CD14-positive monocyte (primary cell): ENCODE measurements at regions not wholly inside any gene's neighbourhood (a gene's known extent, or its start where the extent isn't known, plus 50 kb on each side); places are given as distances from the start of the nearest gene placed in this dataset.

ENCODE experiments used
- DNase-seq, 3 donors: peaks; one replicate each; pipeline ENCODE4 v3.0.0-alpha.2; 2011 to 2022
- H2AFZ ChIP-seq: 2 replicates; pipeline ENCODE4 v1.6.0; 2012; ENCODE audit warnings: mild to moderate bottlenecking, low read depth, low read length, inconsistent platforms; ENCODE audit not compliant: insufficient read depth, poor library complexity, severe bottlenecking
- H3K27ac ChIP-seq, 2 donors: 1 replicate in 1 of 2; 2 replicates in 1 of 2; pipeline ENCODE4 v1.5.1; 2012 to 2013; ENCODE audit warnings: low read length in 2 of 2, control low read depth in 1 of 2, inconsistent platforms in 1 of 2, low read depth in 1 of 2, mild to moderate bottlenecking in 1 of 2
- H3K27me3 ChIP-seq, 2 donors: one replicate each; pipeline versions ENCODE4 v1.6.0 to v1.6.1; 2011 to 2013; ENCODE audit warnings: low read length in 2 of 2; ENCODE audit not compliant: control insufficient read depth in 2 of 2, insufficient read depth in 2 of 2
- H3K36me3 ChIP-seq, 2 donors: replicated peaks in 1 of 2; 1 replicate in 1 of 2; 2 replicates in 1 of 2; pipeline versions ENCODE4 v1.5.1 to v1.6.1; 2012 to 2013; ENCODE audit warnings: low read length in 2 of 2, control low read depth in 1 of 2, inconsistent platforms in 1 of 2, mild to moderate bottlenecking in 1 of 2; ENCODE audit not compliant: insufficient read depth in 2 of 2, control insufficient read depth in 1 of 2
- H3K4me1 ChIP-seq, 2 donors: 1 replicate in 1 of 2; 2 replicates in 1 of 2; pipeline versions ENCODE4 v1.5.1 to v1.6.1; 2012 to 2013; ENCODE audit warnings: low read length in 2 of 2, control low read depth in 1 of 2, inconsistent platforms in 1 of 2, mild to moderate bottlenecking in 1 of 2, moderate library complexity in 1 of 2; ENCODE audit not compliant: insufficient read depth in 2 of 2, control insufficient read depth in 1 of 2
- H3K4me2 ChIP-seq: replicated peaks from 2 replicates; pipeline ENCODE3; 2012; ENCODE audit warnings: low read length, moderate library complexity, mild to moderate bottlenecking; ENCODE audit not compliant: poor library complexity, severe bottlenecking; ENCODE audit errors: extremely low read depth
- H3K4me3 ChIP-seq, 3 experiments: fragments of 200-600 bp in 1 of 3; sonication (generic) in 1 of 3; replicated peaks in 1 of 3; 1 replicate in 2 of 3; 2 replicates in 1 of 3; pipeline ENCODE4 v1.5.1; 2011 to 2013; ENCODE audit warnings: low read length in 3 of 3, mild to moderate bottlenecking in 3 of 3, control low read depth in 2 of 3, low read depth in 2 of 3, inconsistent platforms in 1 of 3, moderate library complexity in 1 of 3
- H3K79me2 ChIP-seq: 2 replicates; pipeline ENCODE4 v1.6.0; 2012; ENCODE audit warnings: mild to moderate bottlenecking, control low read depth, inconsistent platforms, low read length, moderate library complexity; ENCODE audit not compliant: insufficient read depth
- H3K9ac ChIP-seq: 2 replicates; pipeline ENCODE4 v1.6.0; 2017; ENCODE audit warnings: low read length, mild to moderate bottlenecking; ENCODE audit not compliant: insufficient read depth, poor library complexity, severe bottlenecking
- H3K9me3 ChIP-seq, 2 donors: replicated peaks in 1 of 2; 1 replicate in 1 of 2; 2 replicates in 1 of 2; pipeline versions ENCODE4 v1.5.1 to v1.6.1; 2012 to 2013; ENCODE audit warnings: low read length in 2 of 2, control low read depth in 1 of 2; ENCODE audit not compliant: control insufficient read depth in 1 of 2, insufficient read depth in 1 of 2
- H4K20me1 ChIP-seq: 2 replicates; pipeline ENCODE4 v1.6.0; 2012; ENCODE audit warnings: mild to moderate bottlenecking, low read length, control low read depth, moderate library complexity; ENCODE audit not compliant: insufficient read depth
- H3K27ac Mint-ChIP-seq, 7 donors: one replicate each; pipeline ENCODE4 v1.8.0; 2020; ENCODE audit warnings: mild to moderate bottlenecking in 7 of 7, mixed read lengths in 7 of 7, moderate library complexity in 6 of 7, inconsistent platforms in 2 of 7
- H3K27me3 Mint-ChIP-seq, 3 donors: one replicate each; pipeline ENCODE4 v1.8.0; 2021 to 2022; ENCODE audit warnings: low read depth in 3 of 3, mild to moderate bottlenecking in 3 of 3, mixed read lengths in 3 of 3, moderate library complexity in 3 of 3, inconsistent platforms in 1 of 3
- H3K36me3 Mint-ChIP-seq, 2 donors: one replicate each; pipeline ENCODE4 v1.8.0; 2020; ENCODE audit warnings: mixed read lengths in 2 of 2, inconsistent platforms in 1 of 2, mild to moderate bottlenecking in 1 of 2
- H3K4me1 Mint-ChIP-seq: one replicate; pipeline ENCODE4 v1.8.0; 2020; ENCODE audit warnings: mild to moderate bottlenecking, mixed read lengths
- H3K4me3 Mint-ChIP-seq, 2 donors: one replicate each; pipeline ENCODE4 v1.8.0; 2020; ENCODE audit warnings: mild to moderate bottlenecking in 2 of 2, mixed read lengths in 2 of 2, moderate library complexity in 1 of 2
- H3K9me3 Mint-ChIP-seq, 7 donors: one replicate each; pipeline ENCODE4 v1.8.0; 2020 to 2022; ENCODE audit warnings: mixed read lengths in 7 of 7, mild to moderate bottlenecking in 6 of 7, moderate library complexity in 6 of 7, inconsistent platforms in 2 of 7
- WGBS: methylation state at CpG from one replicate; pipeline ENCODE4 v1.1.5; 2013; ENCODE audit warnings: missing lambda C conversion rate; ENCODE audit not compliant: insufficient coverage; 5-methylcytosine and 5-hydroxymethylcytosine counted together
- intact Hi-C, 2 donors: fragments of 100-400 bp; cut with micrococcal nuclease; formaldehyde crosslinking; loops; one replicate each; pipeline versions ENCODE4 v1.15.0 to v1.15.1; 2023
- TF ChIP-seq, protein P1 (sequence below): fragments of 200-600 bp; IDR thresholded peaks from one replicate; pipeline ENCODE4 v1.8.0; 2022; ENCODE audit warnings: antibody characterized with exemption, mild to moderate bottlenecking

GRCh38 chr11:80798174-80798573 lies 1357.3 kb upstream of the TENM4 start:
- peaks cover 9 to 12% of the 10 kb centered on the region in 2 donors for H3K9me3 ChIP-seq
- Mint-ChIP-seq H3K27ac (no peak overlapping the region), H3K4me1 (no peaks in the 10 kb centered on the region), H3K36me3 (no peaks in the 10 kb centered on the region), H3K9me3 (peaks cover 0 to 12% (median 7%) of the 10 kb centered on the region in 7 donors), H3K4me3 (no peak overlapping the region), H3K27me3 (no peaks in the 10 kb centered on the region)
- TF ChIP-seq, protein P1, sequence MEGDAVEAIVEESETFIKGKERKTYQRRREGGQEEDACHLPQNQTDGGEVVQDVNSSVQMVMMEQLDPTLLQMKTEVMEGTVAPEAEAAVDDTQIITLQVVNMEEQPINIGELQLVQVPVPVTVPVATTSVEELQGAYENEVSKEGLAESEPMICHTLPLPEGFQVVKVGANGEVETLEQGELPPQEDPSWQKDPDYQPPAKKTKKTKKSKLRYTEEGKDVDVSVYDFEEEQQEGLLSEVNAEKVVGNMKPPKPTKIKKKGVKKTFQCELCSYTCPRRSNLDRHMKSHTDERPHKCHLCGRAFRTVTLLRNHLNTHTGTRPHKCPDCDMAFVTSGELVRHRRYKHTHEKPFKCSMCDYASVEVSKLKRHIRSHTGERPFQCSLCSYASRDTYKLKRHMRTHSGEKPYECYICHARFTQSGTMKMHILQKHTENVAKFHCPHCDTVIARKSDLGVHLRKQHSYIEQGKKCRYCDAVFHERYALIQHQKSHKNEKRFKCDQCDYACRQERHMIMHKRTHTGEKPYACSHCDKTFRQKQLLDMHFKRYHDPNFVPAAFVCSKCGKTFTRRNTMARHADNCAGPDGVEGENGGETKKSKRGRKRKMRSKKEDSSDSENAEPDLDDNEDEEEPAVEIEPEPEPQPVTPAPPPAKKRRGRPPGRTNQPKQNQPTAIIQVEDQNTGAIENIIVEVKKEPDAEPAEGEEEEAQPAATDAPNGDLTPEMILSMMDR: no peak
- H3K36me3 ChIP-seq: no peaks in the 10 kb centered on the region
- H2AFZ ChIP-seq: no peak overlapping the region
- intact Hi-C loops: no loop called here
- H4K20me1 ChIP-seq: no peaks in the 10 kb centered on the region
- H3K9ac ChIP-seq: no peak overlapping the region
- no peak overlapping the region for H3K4me3 ChIP-seq
- WGBS: 80% methylated on average over 8 of the region's 8 CpGs
- no peaks in the 10 kb centered on the region for H3K79me2 ChIP-seq
- no peak overlapping the region for H3K27ac ChIP-seq
- no peak overlapping the region for H3K4me2 ChIP-seq
- no peaks in the 10 kb centered on the region for H3K4me1 ChIP-seq
- DNase-seq: no peak
- H3K27me3 ChIP-seq: no peaks in the 10 kb centered on the region

DNA sequence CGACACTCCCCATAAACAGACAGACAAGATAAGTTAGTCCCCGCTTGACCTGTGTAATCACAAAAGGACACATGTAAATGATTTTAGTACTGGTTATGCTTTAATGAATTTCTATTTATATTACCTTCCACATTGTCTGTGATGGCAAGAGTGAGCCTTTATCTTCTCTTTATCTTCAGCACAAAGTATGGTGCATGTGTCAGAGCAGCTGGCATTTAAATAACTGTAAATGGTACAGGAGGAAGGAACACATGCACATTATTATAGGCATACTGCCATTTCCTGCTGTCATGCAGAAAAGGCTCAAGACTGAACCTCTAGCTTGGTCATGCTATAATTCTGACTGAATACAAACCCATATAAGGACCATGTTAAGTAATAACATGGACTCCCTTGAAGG lies 1342.7 kb upstream of the TENM4 start:
- Histone ChIP-seq H3K9me3 (peaks cover 0 to 2% of the 10 kb centered on the region in 2 donors), H3K4me2 (no peak overlapping the region), H2AFZ (no peak overlapping the region), H3K27ac (no peak overlapping the region), H3K4me3 (no peak overlapping the region), H3K36me3 (no peaks in the 10 kb centered on the region), H3K9ac (no peak overlapping the region), H4K20me1 (no peaks in the 10 kb centered on the region), H3K4me1 (no peaks in the 10 kb centered on the region), H3K79me2 (no peaks in the 10 kb centered on the region), H3K27me3 (no peaks in the 10 kb centered on the region)
- no CpG with 5 or more reads among the region's 2 CpGs for WGBS
- no peak overlapping the region for H3K4me3 Mint-ChIP-seq
- TF ChIP-seq, protein P1: no peak
- H3K4me1 Mint-ChIP-seq: no peaks in the 10 kb centered on the region
- H3K27ac Mint-ChIP-seq: no peak overlapping the region
- no peak for DNase-seq
- intact Hi-C loops: loop anchor here in 1 of 2 donors (10.0 kb wide), 1 partner anchor 59 kb away; no protein-coding TSS in a partner anchor
- H3K27me3 Mint-ChIP-seq: peaks cover 0 to 3% (median 0%) of the 10 kb centered on the region in 3 donors
- no peaks in the 10 kb centered on the region for H3K36me3 Mint-ChIP-seq
- peaks cover 0 to 7% (median 2%) of the 10 kb centered on the region in 7 donors for H3K9me3 Mint-ChIP-seq
